Fibroblast of mammary gland (primary cell): ENCODE measurements at regions not wholly inside any gene's neighbourhood (a gene's known extent, or its start where the extent isn't known, plus 50 kb on each side); places are given as distances from the start of the nearest gene placed in this dataset.

Experiments
- DNase-seq: peaks from one replicate; pipeline ENCODE4 v3.0.0-alpha.2; 2010; ENCODE audit warnings: low read depth
- H3K4me3 ChIP-seq: 2 replicates; pipeline ENCODE4 v1.5.1; 2011; ENCODE audit warnings: low read depth, mild to moderate bottlenecking, low read length, moderate library complexity; ENCODE audit not compliant: control insufficient read depth
- TF ChIP-seq, protein P1 (sequence below): conservative IDR thresholded peaks from 2 replicates; pipeline ENCODE4 v1.5.1; 2011; ENCODE audit warnings: low read depth, low read length, inconsistent platforms; ENCODE audit not compliant: control insufficient read depth, insufficient read depth

DNA sequence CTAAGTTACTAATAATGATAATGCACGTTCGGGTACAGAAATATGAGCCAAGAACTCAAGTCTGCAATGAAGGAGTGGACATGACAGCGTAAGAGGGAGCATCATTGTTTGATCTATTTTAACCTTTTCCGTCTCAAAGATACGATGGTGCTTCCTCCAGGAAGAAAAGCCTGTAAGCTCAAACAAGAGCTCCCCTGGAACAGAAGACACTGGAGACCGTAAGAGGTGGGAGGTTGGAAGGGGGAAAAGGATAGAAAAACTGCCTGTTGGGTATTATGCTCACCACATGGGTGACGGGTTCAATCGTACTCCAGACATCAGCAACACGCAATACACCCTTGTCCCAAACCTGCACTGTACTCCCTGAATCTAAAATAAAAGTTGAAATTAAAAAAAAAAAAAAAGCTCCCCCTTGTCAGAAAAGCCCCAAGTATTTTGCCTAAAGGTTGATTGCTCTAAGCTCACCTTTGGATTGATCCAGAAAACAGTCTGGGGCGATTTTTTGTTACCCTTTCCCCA, 180.5 kb downstream of the TRIM27 start:
- H3K4me3 ChIP-seq = peak overlapping the region; percentile 44
- peak; percentile 14 for DNase-seq
- TF ChIP-seq, protein P1, sequence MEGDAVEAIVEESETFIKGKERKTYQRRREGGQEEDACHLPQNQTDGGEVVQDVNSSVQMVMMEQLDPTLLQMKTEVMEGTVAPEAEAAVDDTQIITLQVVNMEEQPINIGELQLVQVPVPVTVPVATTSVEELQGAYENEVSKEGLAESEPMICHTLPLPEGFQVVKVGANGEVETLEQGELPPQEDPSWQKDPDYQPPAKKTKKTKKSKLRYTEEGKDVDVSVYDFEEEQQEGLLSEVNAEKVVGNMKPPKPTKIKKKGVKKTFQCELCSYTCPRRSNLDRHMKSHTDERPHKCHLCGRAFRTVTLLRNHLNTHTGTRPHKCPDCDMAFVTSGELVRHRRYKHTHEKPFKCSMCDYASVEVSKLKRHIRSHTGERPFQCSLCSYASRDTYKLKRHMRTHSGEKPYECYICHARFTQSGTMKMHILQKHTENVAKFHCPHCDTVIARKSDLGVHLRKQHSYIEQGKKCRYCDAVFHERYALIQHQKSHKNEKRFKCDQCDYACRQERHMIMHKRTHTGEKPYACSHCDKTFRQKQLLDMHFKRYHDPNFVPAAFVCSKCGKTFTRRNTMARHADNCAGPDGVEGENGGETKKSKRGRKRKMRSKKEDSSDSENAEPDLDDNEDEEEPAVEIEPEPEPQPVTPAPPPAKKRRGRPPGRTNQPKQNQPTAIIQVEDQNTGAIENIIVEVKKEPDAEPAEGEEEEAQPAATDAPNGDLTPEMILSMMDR = no peak

DNA sequence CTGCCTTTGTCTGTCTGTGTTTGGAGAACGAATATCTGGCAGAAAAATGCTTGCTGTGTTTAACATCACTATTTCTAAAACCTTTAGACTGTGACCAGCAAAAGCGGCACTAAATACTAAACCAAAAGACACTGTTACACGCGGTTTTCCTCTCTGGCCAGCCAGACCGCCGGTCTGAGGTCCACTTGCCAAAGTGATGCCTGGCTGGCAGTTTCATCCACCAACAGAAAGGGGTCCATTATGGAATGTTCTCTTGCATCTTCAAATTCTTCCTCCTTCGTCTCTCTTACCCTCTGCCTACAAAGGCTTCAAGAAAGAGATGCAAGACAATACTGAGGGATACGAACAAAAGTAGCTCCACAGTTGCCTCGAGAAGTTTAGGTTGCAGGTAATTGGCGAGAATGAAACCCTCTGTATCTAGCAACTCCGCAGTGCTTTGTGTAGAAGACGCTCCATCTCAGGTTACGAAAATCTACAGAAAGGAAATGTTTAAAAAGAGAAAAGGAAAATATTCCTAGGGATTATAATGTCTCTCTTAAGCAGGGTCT, 176.6 kb downstream of the TRIM27 start:
- TF ChIP-seq, protein P1 = no peak
- no peak for DNase-seq
- no peak overlapping the region for H3K4me3 ChIP-seq

DNA sequence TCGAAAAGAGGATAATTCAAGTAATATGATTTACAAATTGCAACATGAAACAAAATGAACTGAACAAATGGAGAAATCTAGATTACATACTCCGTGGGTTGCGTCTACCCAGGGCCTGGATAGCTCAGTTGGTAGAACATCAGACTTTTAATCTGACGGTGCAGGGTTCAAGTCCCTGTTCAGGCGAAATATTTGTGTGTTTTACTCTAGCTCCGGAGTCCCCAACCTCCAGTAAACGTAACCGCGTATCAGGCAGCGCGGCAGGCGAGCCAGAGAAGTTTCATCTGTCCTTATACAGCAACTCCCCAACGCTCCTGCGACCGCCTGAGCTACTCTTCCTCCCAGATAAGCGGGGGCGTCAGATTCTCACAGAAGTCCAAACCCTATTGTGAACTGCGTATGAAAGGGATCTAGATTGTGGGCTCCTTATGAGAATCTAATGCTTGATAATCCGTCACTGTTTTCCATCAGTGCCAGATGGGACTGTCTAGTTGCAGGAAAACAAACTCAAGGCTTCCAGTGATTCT, 176.1 kb downstream of the TRIM27 start:
- DNase-seq = peak; percentile 86
- TF ChIP-seq, protein P1 = no peak
- H3K4me3 ChIP-seq = no peak overlapping the region

DNA sequence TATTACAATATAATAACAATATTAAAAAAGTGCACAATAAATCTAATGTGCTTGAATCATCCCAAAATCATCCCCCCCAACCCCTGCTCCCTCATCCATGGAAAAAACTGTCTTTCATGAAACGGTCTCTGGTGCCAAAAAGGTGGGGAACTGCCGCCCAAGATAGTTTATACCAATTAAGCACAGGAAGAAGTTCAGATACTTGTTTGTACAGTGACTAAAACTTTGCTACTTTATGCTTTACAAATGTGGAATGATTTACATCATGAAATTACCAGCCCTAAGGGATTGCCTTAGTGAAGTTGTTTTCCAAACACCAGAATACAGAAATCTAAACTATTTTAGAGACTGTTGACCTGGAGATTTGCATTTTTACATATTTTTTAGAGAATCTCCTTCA, 175.6 kb downstream of the TRIM27 start:
- no peak overlapping the region for H3K4me3 ChIP-seq
- DNase-seq = no peak
- TF ChIP-seq, protein P1 = no peak

DNA sequence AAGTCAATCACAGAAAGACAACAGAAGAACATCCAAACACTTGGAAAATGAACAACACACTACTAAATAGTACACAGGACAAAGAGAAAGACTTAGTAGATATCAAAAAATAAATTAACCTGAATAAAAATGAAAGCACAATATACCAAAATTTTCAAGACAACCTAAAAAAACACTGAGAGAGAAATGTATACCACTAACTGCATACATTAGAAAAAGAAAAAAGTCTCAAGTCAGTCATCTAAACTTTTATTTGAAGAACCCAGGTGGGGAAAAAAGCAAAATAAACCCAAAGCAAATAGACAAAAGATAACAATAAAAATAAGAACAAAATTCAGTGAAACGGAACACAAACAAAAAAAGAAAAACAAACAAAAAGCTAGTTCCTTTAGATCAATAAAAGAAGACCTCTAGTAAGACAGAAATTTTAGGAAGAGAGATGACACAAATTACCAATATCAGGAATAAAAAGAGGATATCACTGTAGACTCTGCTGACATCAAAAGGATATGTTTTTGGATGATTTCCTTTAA, 172.8 kb downstream of the TRIM27 start:
- TF ChIP-seq, protein P1 = no peak
- DNase-seq = no peak
- no peak overlapping the region for H3K4me3 ChIP-seq

DNA sequence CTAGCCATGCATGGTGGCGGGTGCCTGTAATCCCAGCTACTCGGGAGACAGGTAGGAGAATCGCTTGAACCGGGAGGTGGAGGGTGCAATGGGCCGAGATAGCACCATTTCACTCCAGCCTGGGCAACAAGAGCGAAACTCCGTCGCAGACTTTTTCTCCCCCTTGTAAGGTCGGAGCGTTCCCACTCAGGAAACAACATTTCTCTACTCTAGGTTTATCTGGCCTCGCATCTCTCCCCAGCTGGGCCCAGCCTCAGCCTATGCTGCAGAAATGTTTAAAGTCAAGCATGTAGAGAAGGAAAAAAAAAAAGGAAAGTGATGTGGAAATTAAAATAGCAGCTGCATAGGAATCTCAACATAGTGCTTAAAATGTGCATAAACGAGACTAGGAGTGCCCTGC, 172.3 kb downstream of the TRIM27 start:
- DNase-seq = no peak
- no peak overlapping the region for H3K4me3 ChIP-seq

More for the DNA sequence above, 172.3 kb downstream of the TRIM27 start:
- TF ChIP-seq, protein P1 = no peak
